Naive thymus-derived CD8-positive, alpha-beta T cell (primary cell): ENCODE measurements at regions not wholly inside any gene's neighbourhood (a gene's known extent, or its start where the extent isn't known, plus 50 kb on each side); places are given as distances from the start of the nearest gene placed in this dataset.
A peak's percentile ranks its signal among the peaks of the same experiment; 100 is the strongest.

Source experiments
- ATAC-seq, 2 donors: fragments of 150-1000 bp; cut with Tn5 transposase in 1 of 2; sonication (Bioruptor Pico), chemical (Tn5 transposase) in 1 of 2; 1 replicate in 1 of 2; 2 replicates in 1 of 2; pipeline ENCODE4 v1.10.0; 2021; ENCODE audit warnings: mild to moderate bottlenecking in 2 of 2, moderate library complexity in 2 of 2
- POLR2A ChIA-PET: fragments of 350-600 bp; sonication (Branson Sonifier 250); formaldehyde crosslinking; loops from one replicate; lab custom pipeline; 2021; ENCODE audit warnings: antibody characterized with exemption; lab: Charles Lee
- DNase-seq, 10 donors: peaks; one replicate each; pipeline versions ENCODE4 v3.0.0 to v3.0.0-alpha.2; 2020 to 2022
- H3K27ac Mint-ChIP-seq, 10 donors: one replicate each; pipeline ENCODE4 v1.8.0; 2020 to 2022; ENCODE audit warnings: mild to moderate bottlenecking in 10 of 10, mixed read lengths in 10 of 10, moderate library complexity in 4 of 10, inconsistent platforms in 1 of 10
- H3K27me3 Mint-ChIP-seq, 5 donors: one replicate each; pipeline ENCODE4 v1.8.0; 2021 to 2022; ENCODE audit warnings: mixed read lengths in 5 of 5
- H3K36me3 Mint-ChIP-seq, 3 donors: one replicate each; pipeline ENCODE4 v1.8.0; 2020 to 2022; ENCODE audit warnings: mixed read lengths in 3 of 3, mild to moderate bottlenecking in 2 of 3, inconsistent platforms in 1 of 3
- H3K4me1 Mint-ChIP-seq, 4 donors: one replicate each; pipeline ENCODE4 v1.8.0; 2021 to 2022; ENCODE audit warnings: mixed read lengths in 4 of 4
- H3K4me3 Mint-ChIP-seq, 10 donors: one replicate each; pipeline ENCODE4 v1.8.0; 2020 to 2022; ENCODE audit warnings: mild to moderate bottlenecking in 10 of 10, mixed read lengths in 10 of 10, moderate library complexity in 6 of 10, inconsistent platforms in 1 of 10
- H3K9me3 Mint-ChIP-seq, 9 donors: one replicate each; pipeline ENCODE4 v1.8.0; 2020 to 2022; ENCODE audit warnings: mixed read lengths in 9 of 9, mild to moderate bottlenecking in 3 of 9, inconsistent platforms in 1 of 9, moderate library complexity in 1 of 9

DNA sequence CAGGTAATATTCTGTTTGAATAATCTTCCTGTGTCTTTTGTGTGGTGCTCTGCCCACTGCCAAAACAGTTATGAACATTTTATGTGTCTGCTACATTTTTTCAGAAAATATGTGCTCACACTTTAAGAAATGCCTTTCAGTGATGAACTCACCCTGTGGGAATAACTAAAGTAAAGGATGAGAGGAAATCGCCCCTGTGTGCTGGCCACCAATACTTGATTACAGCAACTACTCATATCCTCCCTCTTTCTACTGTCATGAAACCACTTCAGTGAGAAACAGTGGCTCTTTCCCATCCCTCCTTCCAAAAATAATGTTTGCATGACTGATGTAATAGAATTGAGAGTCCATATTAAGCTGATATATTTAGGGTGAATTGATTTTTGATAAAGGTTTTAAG is 900.9 kb downstream of the RAB28 start:
- no peaks in the 10 kb centered on the region for H3K36me3 Mint-ChIP-seq
- H3K4me1 Mint-ChIP-seq = no peaks in the 10 kb centered on the region
- no peak overlapping the region for H3K27ac Mint-ChIP-seq
- H3K27me3 Mint-ChIP-seq = peaks cover 0 to 4% (median 0%) of the 10 kb centered on the region in 5 donors
- POLR2A ChIA-PET = no interaction called here
- ATAC-seq (no peak), DNase-seq (no peak)
- no peak overlapping the region for H3K4me3 Mint-ChIP-seq
- peaks cover 0 to 3% (median 0%) of the 10 kb centered on the region in 9 donors for H3K9me3 Mint-ChIP-seq

- POLR2A ChIA-PET = no interaction called here
- Mint-ChIP-seq H3K27me3 (peaks cover 0 to 4% (median 0%) of the 10 kb centered on the region in 5 donors), H3K36me3 (no peaks in the 10 kb centered on the region), H3K4me3 (no peak overlapping the region), H3K4me1 (no peaks in the 10 kb centered on the region), H3K27ac (peak overlapping the region in 2 of 10 donors; percentile 25 to 73), H3K9me3 (peaks cover 0 to 8% (median 0%) of the 10 kb centered on the region in 9 donors)
- ATAC-seq = no peak
- DNase-seq = no peak
Measured at GRCh38 chr4:12580787-12581186, 903.4 kb downstream of the RAB28 start.

- H3K27ac Mint-ChIP-seq = no peak overlapping the region
- DNase-seq (no peak), ATAC-seq (no peak)
- no peaks in the 10 kb centered on the region for H3K4me1 Mint-ChIP-seq
- peaks cover 0 to 8% (median 0%) of the 10 kb centered on the region in 9 donors for H3K9me3 Mint-ChIP-seq
- no peak overlapping the region for H3K4me3 Mint-ChIP-seq
- POLR2A ChIA-PET = no interaction called here
- H3K36me3 Mint-ChIP-seq = no peaks in the 10 kb centered on the region
- H3K27me3 Mint-ChIP-seq = peaks cover 0 to 5% (median 3%) of the 10 kb centered on the region in 5 donors
Measured at GRCh38 chr4:12579172-12579571, 905.0 kb downstream of the RAB28 start.

DNA sequence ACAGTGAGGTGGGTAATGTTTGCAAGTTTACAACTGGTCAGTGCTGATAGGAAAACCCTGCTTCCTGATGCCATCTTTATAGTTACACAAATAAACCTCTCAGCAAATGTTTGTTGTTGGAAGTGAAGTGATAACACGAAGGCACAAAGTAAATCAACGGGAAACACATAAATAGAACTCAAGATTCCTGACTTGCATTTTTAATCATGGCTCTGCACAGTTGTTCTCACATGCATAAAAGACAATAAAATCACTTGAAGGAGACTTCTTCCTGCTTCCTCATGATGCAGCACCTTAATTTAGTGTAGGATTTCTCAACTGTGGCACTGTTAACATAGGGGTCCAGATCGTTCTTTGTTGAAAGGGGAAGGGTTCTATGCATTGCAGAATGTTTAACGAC is 907.7 kb downstream of the RAB28 start:
- Mint-ChIP-seq H3K4me3 (no peak overlapping the region), H3K9me3 (peaks cover 0 to 8% (median 0%) of the 10 kb centered on the region in 9 donors), H3K27ac (no peak overlapping the region), H3K27me3 (peaks cover 0 to 5% (median 2%) of the 10 kb centered on the region in 5 donors), H3K36me3 (no peaks in the 10 kb centered on the region), H3K4me1 (no peaks in the 10 kb centered on the region)
- ATAC-seq = no peak
- POLR2A ChIA-PET = no interaction called here
- DNase-seq = no peak

- peaks cover 0 to 5% (median 0%) of the 10 kb centered on the region in 5 donors for H3K27me3 Mint-ChIP-seq
- H3K27ac Mint-ChIP-seq = no peak overlapping the region
- no peaks in the 10 kb centered on the region for H3K36me3 Mint-ChIP-seq
- H3K9me3 Mint-ChIP-seq = peaks cover 0 to 8% (median 0%) of the 10 kb centered on the region in 9 donors
- no peak for DNase-seq
- no peak for ATAC-seq
- H3K4me3 Mint-ChIP-seq = no peak overlapping the region
- H3K4me1 Mint-ChIP-seq = no peaks in the 10 kb centered on the region
- POLR2A ChIA-PET = no interaction called here
Measured at GRCh38 chr4:12573716-12574115, 910.4 kb downstream of the RAB28 start.

DNA sequence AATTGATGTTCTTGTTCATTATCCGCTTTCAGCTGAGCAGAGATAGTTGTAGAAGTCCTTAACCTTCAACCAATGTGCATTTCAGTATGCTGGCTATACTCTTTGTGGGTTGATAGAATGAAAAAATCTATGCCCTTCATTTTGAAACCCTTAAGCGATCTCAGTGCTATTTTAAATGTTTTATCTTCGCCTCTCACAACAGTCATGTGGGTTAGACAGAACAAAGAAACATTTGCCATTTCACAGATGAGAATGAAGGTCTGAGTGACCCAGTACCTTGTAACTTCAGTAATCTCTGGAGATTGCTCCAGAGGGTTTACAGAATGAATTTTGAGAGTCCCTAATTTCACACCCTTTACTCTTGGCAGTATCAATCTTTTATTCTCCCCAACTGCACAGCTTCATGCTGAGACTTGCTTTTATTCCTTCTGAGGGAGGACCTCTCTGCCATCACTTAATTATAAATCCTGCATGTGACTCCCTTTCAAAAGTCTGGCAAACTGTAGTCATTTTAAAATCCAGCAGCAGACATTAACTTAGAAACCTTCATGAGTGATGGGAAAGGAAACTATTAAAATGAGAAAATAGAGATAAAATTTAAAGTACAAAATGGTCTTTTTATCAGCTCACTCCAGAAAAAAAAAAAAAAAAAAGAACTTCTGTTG is 921.5 kb downstream of the RAB28 start:
- Mint-ChIP-seq H3K9me3 (peaks cover 0 to 8% (median 2%) of the 10 kb centered on the region in 9 donors), H3K4me3 (no peak overlapping the region), H3K27ac (no peak overlapping the region), H3K4me1 (no peaks in the 10 kb centered on the region), H3K36me3 (no peaks in the 10 kb centered on the region), H3K27me3 (peaks cover 0 to 3% (median 0%) of the 10 kb centered on the region in 5 donors)
- POLR2A ChIA-PET = no interaction called here
- DNase-seq = no peak
- no peak for ATAC-seq

- POLR2A ChIA-PET = no interaction called here
- H3K27me3 Mint-ChIP-seq = peaks cover 0 to 3% (median 0%) of the 10 kb centered on the region in 5 donors
- ATAC-seq (no peak), DNase-seq (no peak)
- no peaks in the 10 kb centered on the region for H3K4me1 Mint-ChIP-seq
- H3K9me3 Mint-ChIP-seq = peaks cover 0 to 10% (median 3%) of the 10 kb centered on the region in 9 donors
- H3K36me3 Mint-ChIP-seq = no peaks in the 10 kb centered on the region
- H3K4me3 Mint-ChIP-seq = no peak overlapping the region
- no peak overlapping the region for H3K27ac Mint-ChIP-seq
Measured at GRCh38 chr4:12562021-12562420, 922.1 kb downstream of the RAB28 start.

GRCh38 chr4:12555011-12555410 is 929.1 kb downstream of the RAB28 start:
- ATAC-seq = no peak

GRCh38 chr4:12548678-12549077 is 935.5 kb downstream of the RAB28 start:
- DNase-seq = no peak

More at GRCh38 chr4:12555011-12555410, 929.1 kb downstream of the RAB28 start:
- no peaks in the 10 kb centered on the region for H3K36me3 Mint-ChIP-seq
- POLR2A ChIA-PET = no interaction called here
- no peak overlapping the region for H3K4me3 Mint-ChIP-seq
- H3K27me3 Mint-ChIP-seq = peaks cover 0 to 3% (median 0%) of the 10 kb centered on the region in 5 donors
- H3K27ac Mint-ChIP-seq = no peak overlapping the region
- no peak for DNase-seq
- no peaks in the 10 kb centered on the region for H3K4me1 Mint-ChIP-seq
- H3K9me3 Mint-ChIP-seq = peaks cover 0 to 20% (median 10%) of the 10 kb centered on the region in 9 donors

DNA sequence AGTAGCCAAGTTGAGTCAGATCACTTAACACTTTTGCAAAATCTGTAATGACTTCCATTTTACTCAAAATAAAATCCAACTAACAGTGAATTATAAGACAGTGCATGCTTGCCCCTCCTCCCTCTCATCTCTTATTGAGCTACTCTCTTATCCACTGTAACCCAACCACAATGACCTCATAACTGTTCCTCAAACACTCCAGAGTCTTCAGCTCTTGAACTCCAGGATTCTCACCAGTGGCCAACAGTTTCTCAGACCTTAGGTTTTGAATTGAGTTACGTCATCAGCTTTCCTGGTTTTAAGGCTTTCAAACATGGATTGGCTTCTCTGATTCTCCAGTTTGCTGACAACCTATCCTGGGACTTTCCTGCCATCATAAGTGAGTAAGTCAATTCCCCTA is 938.3 kb downstream of the RAB28 start:
- Mint-ChIP-seq H3K4me1 (no peaks in the 10 kb centered on the region), H3K36me3 (no peaks in the 10 kb centered on the region), H3K4me3 (no peak overlapping the region), H3K27ac (no peak overlapping the region), H3K9me3 (peaks cover 0 to 12% (median 2%) of the 10 kb centered on the region in 9 donors), H3K27me3 (peaks cover 0 to 3% (median 0%) of the 10 kb centered on the region in 5 donors)
- POLR2A ChIA-PET = no interaction called here
- ATAC-seq = no peak
- no peak for DNase-seq

More at GRCh38 chr4:12548678-12549077, 935.5 kb downstream of the RAB28 start:
- ATAC-seq = no peak
- Mint-ChIP-seq H3K9me3 (peaks cover 2 to 23% (median 8%) of the 10 kb centered on the region in 9 donors), H3K4me1 (no peaks in the 10 kb centered on the region), H3K27ac (no peak overlapping the region), H3K4me3 (no peak overlapping the region), H3K36me3 (no peaks in the 10 kb centered on the region), H3K27me3 (peaks cover 0 to 3% (median 0%) of the 10 kb centered on the region in 5 donors)
- POLR2A ChIA-PET = no interaction called here

DNA sequence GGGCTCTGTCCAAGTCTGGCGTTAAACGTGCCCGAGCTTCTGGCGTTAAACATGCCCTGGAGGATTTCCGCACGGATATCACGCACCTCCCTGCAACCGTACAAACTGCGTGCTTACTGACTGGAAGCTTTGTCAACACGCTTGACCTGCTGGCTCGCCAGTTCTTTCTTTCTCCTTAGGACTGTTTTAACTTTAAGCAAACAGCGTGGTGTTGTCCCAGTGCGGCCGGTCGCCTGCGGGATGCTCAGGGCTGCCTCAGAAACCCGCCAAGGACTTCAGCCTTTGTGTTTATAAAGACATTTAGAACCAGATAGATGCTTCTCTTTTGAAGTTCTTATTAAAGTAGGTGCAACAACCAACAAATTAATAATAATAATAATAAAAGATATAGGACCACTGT is 946.0 kb downstream of the RAB28 start:
- POLR2A ChIA-PET = no interaction called here
- no peak for DNase-seq
- Mint-ChIP-seq H3K36me3 (no peaks in the 10 kb centered on the region), H3K9me3 (peaks cover 0 to 11% (median 5%) of the 10 kb centered on the region in 9 donors), H3K4me3 (no peak overlapping the region), H3K27me3 (peaks cover 0 to 2% (median 0%) of the 10 kb centered on the region in 5 donors), H3K27ac (no peak overlapping the region), H3K4me1 (no peaks in the 10 kb centered on the region)
- no peak for ATAC-seq

DNA sequence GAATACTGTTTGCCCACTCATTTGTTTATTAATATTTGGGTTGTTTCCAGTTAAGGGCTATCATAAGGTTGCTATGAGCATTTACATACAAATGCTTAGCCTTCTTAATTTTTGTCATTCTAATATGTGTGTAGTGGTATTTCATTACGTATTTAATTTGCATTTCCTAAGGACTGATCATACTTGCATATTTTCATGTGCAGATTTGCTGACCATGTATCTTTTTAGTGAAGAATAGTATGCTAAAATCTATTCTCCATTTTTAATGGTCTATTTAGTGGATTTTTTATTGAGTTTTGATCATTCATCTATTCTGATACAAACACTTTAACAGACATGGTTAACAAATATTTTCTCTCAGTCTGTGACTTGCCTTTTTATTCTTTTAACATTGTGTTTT is 949.5 kb downstream of the RAB28 start:
- Mint-ChIP-seq H3K4me3 (no peak overlapping the region), H3K27ac (no peak overlapping the region), H3K36me3 (no peaks in the 10 kb centered on the region), H3K9me3 (peaks cover 0 to 11% (median 3%) of the 10 kb centered on the region in 9 donors), H3K27me3 (peaks cover 0 to 1% (median 0%) of the 10 kb centered on the region in 5 donors), H3K4me1 (no peaks in the 10 kb centered on the region)
- no peak for ATAC-seq
- POLR2A ChIA-PET = no interaction called here
- DNase-seq = no peak

- no peak overlapping the region for H3K4me3 Mint-ChIP-seq
- no peak overlapping the region for H3K27ac Mint-ChIP-seq
- H3K27me3 Mint-ChIP-seq = peaks cover 0 to 3% (median 0%) of the 10 kb centered on the region in 5 donors
- no peak for DNase-seq
- POLR2A ChIA-PET = no interaction called here
- no peak for ATAC-seq
- no peaks in the 10 kb centered on the region for H3K4me1 Mint-ChIP-seq
- H3K9me3 Mint-ChIP-seq = peaks cover 0 to 17% (median 11%) of the 10 kb centered on the region in 9 donors
- no peaks in the 10 kb centered on the region for H3K36me3 Mint-ChIP-seq
Measured at GRCh38 chr4:12519426-12519825, 964.7 kb downstream of the RAB28 start.
